Aorta (tissue), 5 donors: ENCODE measurements at regions not wholly inside any gene's neighbourhood (a gene's known extent, or its start where the extent isn't known, plus 50 kb on each side); places are given as distances from the start of the nearest gene placed in this dataset.

Source experiments
- ATAC-seq: fragments of 200-7000 bp; cut with Tn5 transposase; one replicate; pipeline ENCODE4 v1.9.1; 2022; ENCODE audit warnings: moderate library complexity; ENCODE audit not compliant: low FRiP score
- DNase-seq, 2 donors: peaks; one replicate each; pipeline ENCODE4 v3.0.0-alpha.2; 2020
- H3K27ac ChIP-seq, 2 donors: one replicate each; pipeline ENCODE4 v1.5.1; 2013; ENCODE audit warnings: low read length in 2 of 2, mild to moderate bottlenecking in 2 of 2, moderate library complexity in 2 of 2, control low read depth in 1 of 2, inconsistent platforms in 1 of 2, low read depth in 1 of 2
- H3K27me3 ChIP-seq, 2 donors: one replicate each; pipeline ENCODE4 v1.6.1; 2013; ENCODE audit warnings: control low read depth in 1 of 2, low read length in 1 of 2, mild to moderate bottlenecking in 1 of 2, moderate library complexity in 1 of 2; ENCODE audit not compliant: insufficient read depth in 2 of 2, control insufficient read depth in 1 of 2
- H3K36me3 ChIP-seq, 2 donors: one replicate each; pipeline ENCODE4 v1.6.1; 2013; ENCODE audit warnings: control low read depth in 1 of 2, low read length in 1 of 2, mild to moderate bottlenecking in 1 of 2; ENCODE audit not compliant: insufficient read depth in 2 of 2, control insufficient read depth in 1 of 2
- H3K4me1 ChIP-seq, 2 donors: one replicate each; pipeline ENCODE4 v1.6.1; 2013; ENCODE audit warnings: low read length in 2 of 2, control low read depth in 1 of 2, mild to moderate bottlenecking in 1 of 2, moderate library complexity in 1 of 2; ENCODE audit not compliant: insufficient read depth in 2 of 2, control insufficient read depth in 1 of 2
- H3K4me3 ChIP-seq, 2 donors: one replicate each; pipeline ENCODE4 v1.5.1; 2013; ENCODE audit warnings: low read length in 2 of 2, control low read depth in 1 of 2, mild to moderate bottlenecking in 1 of 2
- H3K9me3 ChIP-seq: one replicate; pipeline ENCODE4 v1.6.1; 2013; ENCODE audit warnings: mild to moderate bottlenecking, low read length; ENCODE audit not compliant: control insufficient read depth
- WGBS, 2 donors: extraction: QIAGEN DNeasy Blood & Tissue Kit; methylation state at CpG; one replicate each; pipeline ENCODE4 v1.1.7; 2013; 5-methylcytosine and 5-hydroxymethylcytosine counted together
- intact Hi-C, 2 donors: fragments of 100-400 bp; cut with DNase I; formaldehyde crosslinking; loops; one replicate each; pipeline versions ENCODE4 v1.14.2 to v1.15.0; 2022
- donor health status: healthy with polysubstance abuse.
- donor health status: Bipolar disorder and iron deficiency.
- donor health status: DM: no; HTN: no; CAD: no.
- donor health status: DM: no; HTN: no; CAD: no.
- donor health status: DM: yes; HTN: yes; CAD: no.

GRCh38 chr2:63772061-63772460 is 69.6 kb upstream of the UGP2 start:
- no peak overlapping the region for H3K4me3 ChIP-seq
- 89 to 92% methylated on average over 3 of the region's 3 CpGs for WGBS, 2 donors
- no peaks in the 10 kb centered on the region for H3K4me1 ChIP-seq
- ATAC-seq (no peak), DNase-seq (no peak)
- H3K27me3 ChIP-seq = no peaks in the 10 kb centered on the region
- no peaks in the 10 kb centered on the region for H3K9me3 ChIP-seq
- no peak overlapping the region for H3K27ac ChIP-seq
- H3K36me3 ChIP-seq = no peaks in the 10 kb centered on the region
- intact Hi-C loops = no loop called here

DNA sequence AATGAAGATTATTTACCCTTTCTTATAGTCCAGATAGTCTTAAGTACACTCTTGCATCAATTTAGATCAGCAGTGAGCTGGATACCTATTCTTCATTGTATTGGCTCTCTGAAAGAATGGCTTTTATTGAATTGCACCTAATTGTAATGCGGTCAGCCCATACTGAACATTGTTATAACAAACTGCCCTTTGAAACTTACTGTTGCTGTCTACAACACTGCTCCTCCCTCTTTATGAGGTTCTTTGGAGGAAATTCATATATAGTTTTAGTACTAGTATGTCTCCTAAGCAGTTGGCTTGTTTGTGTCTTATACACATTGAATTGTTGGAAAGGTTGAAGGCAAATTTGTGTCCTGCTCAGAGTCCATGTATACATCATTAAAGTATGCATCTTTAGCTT is 66.5 kb upstream of the UGP2 start:
- no peak for ATAC-seq
- peaks cover 0 to 4% of the 10 kb centered on the region in 2 donors for H3K4me1 ChIP-seq
- DNase-seq = no peak
- H3K27ac ChIP-seq = no peak overlapping the region
- H3K36me3 ChIP-seq = no peaks in the 10 kb centered on the region
- 96 to 97% methylated on average over 1 of the region's 1 CpG for WGBS, 2 donors
- H3K27me3 ChIP-seq = no peaks in the 10 kb centered on the region
- intact Hi-C loops = no loop called here
- H3K9me3 ChIP-seq = no peaks in the 10 kb centered on the region
- H3K4me3 ChIP-seq = no peak overlapping the region

GRCh38 chr2:63776382-63776781 is 65.3 kb upstream of the UGP2 start:
- no peak overlapping the region for H3K27ac ChIP-seq
- H3K4me3 ChIP-seq = no peak overlapping the region
- DNase-seq (no peak), ATAC-seq (no peak)
- WGBS, 2 donors = 95 to 98% methylated on average over 2 of the region's 2 CpGs
- intact Hi-C loops = no loop called here
- H3K9me3 ChIP-seq = no peaks in the 10 kb centered on the region
- H3K27me3 ChIP-seq = no peaks in the 10 kb centered on the region
- H3K4me1 ChIP-seq = peaks cover 5 to 7% of the 10 kb centered on the region in 2 donors
- H3K36me3 ChIP-seq = no peaks in the 10 kb centered on the region

DNA sequence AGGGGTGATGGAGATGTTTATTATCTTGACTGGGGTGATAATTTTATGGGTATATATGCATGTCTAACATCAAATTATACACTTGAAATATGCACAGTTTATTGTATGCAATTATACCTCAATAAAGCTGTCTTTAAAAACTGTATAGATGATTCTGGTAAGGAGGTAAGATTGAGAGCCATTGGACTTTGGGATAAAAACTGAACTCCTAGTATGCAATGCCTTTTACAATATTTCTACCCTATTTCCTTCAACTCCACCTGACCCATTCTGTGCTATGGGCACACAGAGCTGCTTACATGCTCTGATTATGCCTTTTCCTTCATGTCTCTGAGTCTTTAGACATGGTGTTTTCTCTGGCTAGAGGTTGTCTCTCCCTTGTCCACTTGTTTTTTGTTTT is 63.9 kb upstream of the UGP2 start:
- ATAC-seq = no peak
- intact Hi-C loops = no loop called here
- H3K27ac ChIP-seq = no peak overlapping the region
- no peaks in the 10 kb centered on the region for H3K36me3 ChIP-seq
- no peaks in the 10 kb centered on the region for H3K9me3 ChIP-seq
- no peak overlapping the region for H3K4me3 ChIP-seq
- no peaks in the 10 kb centered on the region for H3K27me3 ChIP-seq
- DNase-seq = no peak
- H3K4me1 ChIP-seq = peaks cover 5 to 7% of the 10 kb centered on the region in 2 donors

- peaks cover 5 to 7% of the 10 kb centered on the region in 2 donors for H3K4me1 ChIP-seq
- H3K27me3 ChIP-seq = no peaks in the 10 kb centered on the region
- ATAC-seq = no peak
- intact Hi-C loops = no loop called here
- H3K9me3 ChIP-seq = no peaks in the 10 kb centered on the region
- no peak for DNase-seq
- H3K27ac ChIP-seq = no peak overlapping the region
- WGBS, 2 donors = 82 to 90% methylated on average over 2 of the region's 2 CpGs
- no peak overlapping the region for H3K4me3 ChIP-seq
- H3K36me3 ChIP-seq = no peaks in the 10 kb centered on the region
These were observed 63.3 kb upstream of the UGP2 start for GRCh38 chr2:63778391-63778790.

GRCh38 chr2:63780518-63781155 is 61.1 kb upstream of the UGP2 start:
- no peak for ATAC-seq
- intact Hi-C loops = no loop called here
- no peak for DNase-seq
- H3K27ac ChIP-seq = no peak overlapping the region
- H3K4me3 ChIP-seq = peak overlapping the region in 1 of 2 donors; percentile 18
- WGBS, 2 donors = 15 to 16% methylated on average over 3 of the region's 3 CpGs
- no peaks in the 10 kb centered on the region for H3K27me3 ChIP-seq
- H3K36me3 ChIP-seq = no peaks in the 10 kb centered on the region
- H3K4me1 ChIP-seq = peaks cover 5 to 7% of the 10 kb centered on the region in 2 donors
- H3K9me3 ChIP-seq = no peaks in the 10 kb centered on the region

DNA sequence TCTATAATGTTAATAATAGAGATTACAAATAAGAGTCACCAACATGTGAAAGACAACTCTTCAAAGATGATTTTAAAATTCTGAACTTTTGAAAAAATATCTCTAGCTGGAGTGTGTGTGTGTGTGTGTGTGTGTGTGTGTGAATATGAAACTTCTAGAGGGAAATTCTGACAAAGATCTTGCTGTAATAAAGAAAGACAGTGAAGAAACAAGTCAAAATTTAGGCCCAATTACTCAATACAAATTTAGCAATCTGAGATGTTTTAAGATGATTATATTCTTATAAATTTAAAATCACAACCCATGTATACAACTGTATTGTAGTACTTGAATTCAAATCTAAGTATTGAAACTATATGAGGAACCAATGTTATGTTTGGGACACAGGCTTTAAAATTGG is 57.2 kb upstream of the UGP2 start:
- no peak for ATAC-seq
- no peaks in the 10 kb centered on the region for H3K36me3 ChIP-seq

GRCh38 chr2:63785096-63785495 is 56.6 kb upstream of the UGP2 start:
- intact Hi-C loops = no loop called here
- DNase-seq = no peak
- Histone ChIP-seq H3K4me1 (peaks cover 2 to 9% of the 10 kb centered on the region in 2 donors), H3K27me3 (no peaks in the 10 kb centered on the region), H3K27ac (no peak overlapping the region), H3K36me3 (no peaks in the 10 kb centered on the region), H3K4me3 (no peak overlapping the region), H3K9me3 (no peaks in the 10 kb centered on the region)
- 56 to 63% methylated on average over 1 of the region's 1 CpG for WGBS, 2 donors
- no peak for ATAC-seq

More for the DNA sequence above, 57.2 kb upstream of the UGP2 start:
- Histone ChIP-seq H3K27me3 (no peaks in the 10 kb centered on the region), H3K4me1 (peaks cover 5 to 7% of the 10 kb centered on the region in 2 donors), H3K4me3 (no peak overlapping the region), H3K27ac (no peak overlapping the region), H3K9me3 (no peaks in the 10 kb centered on the region)
- intact Hi-C loops = no loop called here
- no peak for DNase-seq

DNA sequence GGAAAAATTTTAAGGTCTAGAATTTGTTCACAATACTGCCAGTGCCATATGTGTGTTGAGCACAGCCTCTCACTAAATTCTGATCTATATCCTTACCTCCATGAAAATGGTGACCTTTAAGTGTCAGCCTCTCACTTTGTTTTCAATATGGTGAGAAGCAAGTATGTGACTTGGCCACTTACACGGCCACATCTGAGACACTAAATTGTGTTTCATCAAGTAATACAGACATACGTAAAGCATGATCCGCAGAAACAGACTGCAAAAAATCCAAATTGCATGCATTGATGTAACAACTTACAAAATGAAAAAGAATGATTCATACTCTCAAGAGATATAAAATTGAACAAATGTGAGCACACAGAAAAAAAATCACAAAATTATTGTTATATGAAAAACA is 55.2 kb upstream of the UGP2 start:
- intact Hi-C loops = no loop called here
- peaks cover 0 to 4% of the 10 kb centered on the region in 2 donors for H3K4me1 ChIP-seq
- no peaks in the 10 kb centered on the region for H3K9me3 ChIP-seq
- no peak for ATAC-seq
- 96 to 97% methylated on average over 3 of the region's 3 CpGs for WGBS, 2 donors
- H3K27me3 ChIP-seq = no peaks in the 10 kb centered on the region
- no peak for DNase-seq
- no peaks in the 10 kb centered on the region for H3K36me3 ChIP-seq
- H3K27ac ChIP-seq = no peak overlapping the region
- no peak overlapping the region for H3K4me3 ChIP-seq
